ENCODE measurements at regions not wholly inside any gene's neighbourhood (a gene's known extent, or its start where the extent isn't known, plus 50 kb on each side); places are given as distances from the start of the nearest gene placed in this dataset.
"Not testable (repeated sequence)": the region's sequence is repeated elsewhere in the genome, so short reads cannot be mapped to it uniquely, and the experiment has no call there.

GRCh38 chr9:115575147-115575546 lies 457.2 kb upstream of the TNC start:
- no peak for DNase-seq

DNA sequence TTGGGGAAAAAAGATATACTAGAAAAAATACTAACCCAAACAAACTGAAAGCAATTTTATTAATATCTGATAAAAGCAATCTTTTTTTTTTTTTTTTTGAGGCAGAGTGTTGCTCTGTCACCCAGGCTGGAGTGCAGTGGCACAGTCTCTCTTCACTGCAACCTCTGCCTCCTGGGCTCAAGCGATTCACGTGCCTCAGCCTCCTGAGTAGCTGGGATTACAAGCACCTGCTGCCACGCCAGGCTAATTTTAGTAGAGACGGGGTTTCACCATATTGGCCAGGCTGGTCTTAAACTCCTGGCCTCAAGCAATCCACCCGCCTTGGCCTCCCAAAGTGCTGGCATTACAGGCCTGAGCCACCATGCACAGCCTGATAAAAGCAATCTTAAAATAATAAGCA lies 467.5 kb upstream of the TNC start:
- DNase-seq = not testable (repeated sequence)

GRCh38 chr9:115587310-115587709 lies 469.4 kb upstream of the TNC start:
- no peak for DNase-seq

- no peak for DNase-seq
Measured at GRCh38 chr9:115590011-115590410, 472.1 kb upstream of the TNC start.

DNA sequence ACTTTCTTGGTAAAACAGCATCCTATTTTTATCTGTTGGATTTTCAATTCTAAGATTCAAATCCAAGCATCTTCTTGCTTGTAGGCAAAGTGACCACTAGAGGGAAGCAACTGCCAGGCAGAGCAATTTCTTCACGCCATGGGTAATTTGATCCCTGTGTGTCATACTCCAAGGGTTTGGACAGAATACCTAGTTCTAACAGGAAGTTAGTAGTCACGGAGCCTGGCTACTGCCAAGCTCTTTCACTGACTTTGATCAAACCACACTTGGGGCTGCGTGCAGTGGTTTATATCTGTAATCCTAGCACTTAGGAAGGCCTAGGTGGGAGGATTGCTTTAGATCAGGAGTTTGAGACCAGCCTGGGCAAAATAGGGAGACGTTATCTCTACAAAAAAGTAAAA lies 473.6 kb upstream of the TNC start:
- peak; percentile 66 for DNase-seq

GRCh38 chr9:115593587-115594091 lies 475.7 kb upstream of the TNC start:
- DNase-seq = peak; percentile 5

- DNase-seq = no peak
Measured at GRCh38 chr9:115594557-115594956, 476.6 kb upstream of the TNC start.

DNA sequence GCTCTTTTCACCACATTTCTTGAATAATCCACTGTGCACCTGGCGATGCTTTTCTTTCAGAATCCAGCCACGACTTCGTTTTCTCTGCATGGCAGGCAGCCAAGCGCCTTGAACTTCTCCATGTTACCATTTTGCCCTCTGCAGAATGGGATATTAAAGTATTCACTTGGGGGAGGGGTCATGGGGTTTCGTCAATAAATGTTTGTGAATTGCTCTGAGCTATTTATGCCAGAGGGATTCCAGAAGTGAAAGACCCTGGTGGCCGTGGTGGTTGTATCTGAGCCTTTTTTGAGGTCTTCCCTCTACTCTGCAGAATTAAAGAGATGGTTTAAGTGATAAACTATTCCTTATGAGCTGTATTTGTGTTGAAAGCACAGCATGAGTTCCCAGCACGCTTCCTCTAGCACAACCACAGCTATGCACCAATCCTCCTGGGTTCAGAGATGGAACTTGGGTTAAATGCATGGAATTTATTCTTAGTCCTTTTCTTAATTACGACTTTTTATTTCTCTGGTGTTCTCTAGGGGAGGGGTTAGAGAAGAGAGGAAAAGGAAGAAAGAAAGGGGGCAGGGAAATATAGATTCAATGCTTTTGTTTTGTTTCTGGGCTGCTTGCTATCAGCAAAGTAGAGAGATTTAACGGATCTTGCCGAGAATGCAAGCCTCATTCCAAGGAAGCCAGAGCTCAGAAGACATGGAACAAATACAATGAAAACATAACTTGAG lies 478.2 kb upstream of the TNC start:
- DNase-seq = no peak

DNA sequence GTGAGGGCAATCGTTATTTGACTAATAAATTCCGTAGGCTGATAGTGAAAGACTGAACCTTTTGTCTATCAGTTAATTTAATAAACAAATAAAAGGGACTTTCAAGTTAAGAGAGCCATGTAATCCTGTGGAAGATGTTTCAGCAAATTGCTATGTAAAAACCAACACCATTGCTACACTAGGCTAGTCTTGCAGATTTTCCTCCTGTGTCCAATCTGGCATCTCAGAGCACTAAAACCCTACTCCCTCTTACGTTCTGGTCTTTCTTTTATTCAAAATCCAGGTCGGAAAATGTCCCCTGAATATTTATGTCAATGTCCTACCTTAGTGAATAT lies 478.8 kb upstream of the TNC start:
- DNase-seq = no peak

- DNase-seq = no peak
Measured at GRCh38 chr9:115597330-115597895, 479.5 kb upstream of the TNC start.

DNA sequence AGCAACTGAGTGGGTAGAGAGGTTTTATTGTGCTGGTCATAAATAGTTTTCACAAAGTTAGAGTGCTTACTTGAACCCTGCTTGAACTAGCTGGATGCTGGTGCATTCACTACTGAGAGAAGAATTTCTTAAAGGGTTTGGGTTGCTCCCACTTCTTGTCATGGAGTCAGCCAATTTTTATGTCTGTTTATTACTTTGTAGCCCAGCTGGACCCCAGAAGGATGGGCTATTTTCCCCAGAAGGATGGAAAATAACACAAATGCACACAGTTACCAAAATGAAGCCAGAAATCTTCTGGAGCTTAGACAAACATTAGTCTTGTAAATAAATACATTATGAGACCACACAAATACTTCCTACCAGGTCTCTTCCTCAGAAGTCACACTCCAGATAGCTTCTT lies 480.8 kb upstream of the TNC start:
- no peak for DNase-seq

DNA sequence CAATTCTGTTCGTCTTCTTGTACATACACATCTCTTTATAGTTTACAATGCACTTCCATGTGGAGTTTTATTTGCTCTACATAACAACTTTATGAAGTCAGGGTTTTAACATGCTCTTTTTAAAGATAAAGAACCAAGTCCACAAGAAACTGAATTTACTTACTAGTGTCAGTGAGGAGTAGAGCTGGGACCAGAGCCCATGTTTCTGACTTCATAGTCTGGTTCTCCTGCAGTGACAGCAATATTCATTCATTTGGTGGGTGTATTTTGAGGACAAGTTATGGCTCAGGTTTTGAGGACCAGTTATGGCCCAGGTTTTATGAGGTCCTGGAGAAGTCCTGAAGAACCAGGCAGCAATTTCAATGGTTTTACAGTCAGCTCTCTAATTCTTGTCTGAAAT lies 481.9 kb upstream of the TNC start:
- no peak for DNase-seq

DNA sequence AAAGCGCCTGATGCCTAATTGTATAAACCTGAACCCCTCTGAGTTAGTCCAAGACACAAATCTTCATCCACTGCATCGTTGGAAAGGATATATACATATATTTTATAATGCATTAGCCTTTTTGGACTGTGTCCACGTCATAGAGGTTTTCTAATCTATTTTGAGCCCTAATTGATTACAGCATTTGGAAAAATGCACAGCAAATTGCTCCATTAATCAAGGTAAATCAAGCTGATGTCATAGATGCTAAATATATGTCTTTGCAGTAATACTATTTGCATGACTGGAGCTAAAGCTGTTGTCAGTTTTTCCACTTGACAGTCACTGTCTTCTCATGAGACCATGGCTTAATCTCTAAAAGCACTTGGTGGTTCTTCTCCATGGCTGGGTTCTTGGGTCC lies 483.5 kb upstream of the TNC start:
- no peak for DNase-seq

- DNase-seq = no peak
Measured at GRCh38 chr9:115604831-115605483, 487.0 kb upstream of the TNC start.

DNA sequence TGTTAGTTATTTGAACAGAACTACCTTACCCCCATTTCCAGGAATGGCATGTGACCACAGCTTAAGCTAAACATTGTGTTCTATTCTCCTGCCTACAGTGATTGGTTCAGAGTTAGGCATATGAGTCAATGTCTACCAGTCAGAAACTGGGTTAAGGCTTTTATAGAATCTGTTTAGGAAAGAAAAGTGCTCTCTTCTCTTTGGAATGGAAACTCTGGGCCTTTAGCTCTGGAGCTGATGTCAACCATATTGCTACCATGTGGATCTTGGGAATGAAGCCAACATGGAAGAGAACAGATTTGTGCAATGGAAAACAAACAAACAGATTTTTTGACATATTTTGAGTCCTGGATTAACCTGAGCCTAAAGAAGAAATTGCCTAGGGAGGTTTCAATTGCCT lies 488.9 kb upstream of the TNC start:
- no peak for DNase-seq

GRCh38 chr9:115614326-115614999 lies 496.5 kb upstream of the TNC start:
- no peak for DNase-seq

- DNase-seq = no peak
Measured at GRCh38 chr9:115615000-115615401, 497.0 kb upstream of the TNC start.

DNA sequence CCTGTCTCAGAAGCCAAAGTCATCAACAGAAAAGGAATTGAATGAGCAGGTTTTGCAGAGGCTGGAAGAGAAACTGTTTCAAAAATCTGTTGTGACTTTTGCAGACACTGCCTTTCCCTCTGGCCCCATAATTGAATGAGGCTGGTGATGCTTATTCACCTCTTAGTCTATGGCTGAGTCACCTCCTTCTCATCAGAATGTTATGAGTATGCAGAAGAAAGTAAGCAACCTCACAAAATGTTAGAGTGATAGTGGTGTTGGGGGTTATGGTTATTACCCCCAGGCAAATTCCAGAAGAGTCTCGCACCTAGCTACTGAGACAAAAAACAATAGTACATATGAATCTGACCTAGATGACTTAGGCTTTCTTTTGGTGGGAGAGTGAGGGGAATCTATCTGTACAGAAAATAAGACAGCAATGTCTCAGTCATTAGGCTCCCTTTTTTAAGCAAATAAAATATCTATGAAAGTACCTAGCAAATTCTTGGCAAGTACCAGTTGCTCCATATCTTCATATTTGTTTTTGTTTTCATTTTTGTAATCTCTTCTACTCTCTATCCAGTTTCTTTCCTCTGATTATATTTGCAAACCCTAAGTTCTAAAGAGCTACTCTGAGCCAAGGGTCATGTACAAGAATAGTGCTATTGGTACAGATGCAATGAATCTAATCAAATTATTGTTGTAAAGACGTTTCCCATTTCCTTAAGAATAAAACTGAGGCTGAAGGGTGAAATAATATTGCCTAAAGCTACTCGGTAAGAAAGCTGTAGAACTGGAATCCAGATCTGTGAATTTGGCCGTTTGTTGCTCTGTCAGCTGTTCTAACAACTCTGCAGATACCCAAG lies 498.1 kb upstream of the TNC start:
- DNase-seq = no peak

- no peak for DNase-seq
Measured at GRCh38 chr9:115616666-115617239, 498.8 kb upstream of the TNC start.

DNA sequence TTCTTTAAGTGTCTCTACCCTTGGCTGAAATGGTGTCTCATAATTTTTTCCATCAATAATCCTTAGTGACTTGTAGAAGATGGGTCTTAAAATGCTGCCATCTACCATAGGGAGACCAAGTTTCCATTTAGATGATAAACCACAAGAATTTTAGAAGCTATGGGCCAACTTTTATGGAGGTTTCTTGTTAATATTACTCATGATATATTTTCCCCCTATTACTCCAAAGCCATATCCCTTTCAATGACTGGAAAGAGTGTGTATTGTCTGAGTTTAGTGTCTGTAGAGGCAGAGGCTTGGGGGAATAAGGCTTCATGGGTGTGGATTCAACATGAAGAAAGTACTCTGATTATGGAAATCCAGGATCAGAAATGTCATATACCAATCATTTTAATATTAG lies 507.3 kb upstream of the TNC start:
- no peak for DNase-seq

GRCh38 chr9:115625954-115626353 lies 508.0 kb upstream of the TNC start:
- no peak for DNase-seq

- no peak for DNase-seq
Measured at GRCh38 chr9:115627511-115627910, 509.6 kb upstream of the TNC start.

DNA sequence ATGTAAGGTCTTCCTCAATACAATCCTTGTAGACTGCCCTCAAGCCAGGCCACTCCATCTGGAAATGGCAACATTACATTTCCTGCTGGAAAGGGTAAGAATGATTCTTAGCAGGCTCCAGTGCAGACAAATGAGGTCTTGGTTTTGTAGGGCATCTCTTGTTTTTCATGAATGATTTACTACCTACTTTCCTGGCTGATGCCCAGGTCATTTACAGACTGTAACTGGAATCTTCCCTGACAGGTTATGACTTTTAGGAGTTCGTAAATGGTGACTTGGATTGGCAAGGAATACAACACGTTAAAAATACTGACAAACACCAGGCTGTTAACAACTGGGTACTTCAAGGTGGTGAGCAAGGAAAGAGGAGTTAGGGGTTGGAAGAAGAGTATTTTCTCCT lies 510.5 kb upstream of the TNC start:
- DNase-seq = no peak
